C4-2B (cell line): ENCODE measurements at regions not wholly inside any gene's neighbourhood (a gene's known extent, or its start where the extent isn't known, plus 50 kb on each side); places are given as distances from the start of the nearest gene placed in this dataset.
"Not testable (repeated sequence)": the region's sequence is repeated elsewhere in the genome, so short reads cannot be mapped to it uniquely, and the experiment has no call there.

Experiments used
- H3K27ac ChIP-seq: fragments of 450-650 bp; 2 replicates; pipeline ENCODE4 v1.5.1; 2017
- CTCF ChIP-seq: fragments of 450-650 bp; conservative IDR thresholded peaks from 2 replicates; pipeline ENCODE4 v1.5.1; 2017; ENCODE audit warnings: mild to moderate bottlenecking
- ZFX ChIP-seq: fragments of 450-650 bp; IDR thresholded peaks from 2 replicates; pipeline ENCODE4 v1.6.1; 2017

- no peak overlapping the region for H3K27ac ChIP-seq
- TF ChIP-seq ZFX (no peak), CTCF (no peak)
Observed at GRCh38 chr10:84719687-84720086, 391.3 kb downstream of the CCSER2 start.

- no peak for TF ChIP-seq CTCF
- TF ChIP-seq ZFX = no peak
- H3K27ac ChIP-seq = no peak overlapping the region
Observed at GRCh38 chr10:84727398-84727797, 399.0 kb downstream of the CCSER2 start.

- H3K27ac ChIP-seq = not testable (repeated sequence)
Observed at GRCh38 chr10:84739126-84739525, 410.7 kb downstream of the CCSER2 start.

- no peak overlapping the region for H3K27ac ChIP-seq
- TF ChIP-seq CTCF (no peak), ZFX (no peak)
Observed at GRCh38 chr10:84739641-84740040, 411.3 kb downstream of the CCSER2 start.

GRCh38 chr10:84743483-84743882 lies 415.1 kb downstream of the CCSER2 start:
- no peak overlapping the region for H3K27ac ChIP-seq
- no peak for TF ChIP-seq ZFX
- peak; percentile 58 for TF ChIP-seq CTCF

GRCh38 chr10:84755311-84755710 lies 426.9 kb downstream of the CCSER2 start:
- TF ChIP-seq CTCF (no peak), ZFX (no peak)
- no peak overlapping the region for H3K27ac ChIP-seq

GRCh38 chr10:84756653-84757052 lies 428.3 kb downstream of the CCSER2 start:
- not testable (repeated sequence) for H3K27ac ChIP-seq

- H3K27ac ChIP-seq = not testable (repeated sequence)
Observed at GRCh38 chr10:84761994-84762614, 433.7 kb downstream of the CCSER2 start.

GRCh38 chr10:84762754-84763394 lies 434.5 kb downstream of the CCSER2 start:
- no peak overlapping the region for H3K27ac ChIP-seq
- TF ChIP-seq CTCF (no peak), ZFX (no peak)
